Stimulated activated CD4-positive, alpha-beta T cell treated with anti-CD3 and anti-CD28 coated beads, Interleukin-4, amount 100 ng/mL, for 48 hours (primary cell): ENCODE measurements at regions not wholly inside any gene's neighbourhood (a gene's known extent, or its start where the extent isn't known, plus 50 kb on each side); places are given as distances from the start of the nearest gene placed in this dataset.

ENCODE experiments used
- DNase-seq, 2 donors: peaks; one replicate each; pipeline ENCODE4 v3.0.0-alpha.2; 2020; ENCODE audit warnings: low read depth in 2 of 2

DNA sequence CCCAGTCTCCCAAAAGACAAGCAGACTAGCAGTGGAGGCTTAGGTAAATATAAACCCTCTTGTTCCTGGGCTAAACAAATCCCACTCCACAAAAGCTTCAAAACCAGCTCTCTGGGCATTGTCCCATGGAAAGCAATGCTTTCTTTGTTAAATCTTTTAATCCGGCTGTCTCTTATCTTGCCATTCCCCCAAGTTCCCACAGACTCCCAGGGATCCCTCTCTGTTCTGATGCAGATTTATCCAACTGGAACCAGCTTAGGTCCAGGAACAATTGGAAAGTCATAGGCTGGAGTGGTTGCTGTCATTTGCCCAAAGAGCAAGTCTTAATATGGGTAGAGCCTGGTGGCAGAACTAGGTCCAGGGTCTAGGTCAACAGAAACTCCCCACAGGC is 110.1 kb upstream of the ATP1A1 start:
- DNase-seq = no peak

DNA sequence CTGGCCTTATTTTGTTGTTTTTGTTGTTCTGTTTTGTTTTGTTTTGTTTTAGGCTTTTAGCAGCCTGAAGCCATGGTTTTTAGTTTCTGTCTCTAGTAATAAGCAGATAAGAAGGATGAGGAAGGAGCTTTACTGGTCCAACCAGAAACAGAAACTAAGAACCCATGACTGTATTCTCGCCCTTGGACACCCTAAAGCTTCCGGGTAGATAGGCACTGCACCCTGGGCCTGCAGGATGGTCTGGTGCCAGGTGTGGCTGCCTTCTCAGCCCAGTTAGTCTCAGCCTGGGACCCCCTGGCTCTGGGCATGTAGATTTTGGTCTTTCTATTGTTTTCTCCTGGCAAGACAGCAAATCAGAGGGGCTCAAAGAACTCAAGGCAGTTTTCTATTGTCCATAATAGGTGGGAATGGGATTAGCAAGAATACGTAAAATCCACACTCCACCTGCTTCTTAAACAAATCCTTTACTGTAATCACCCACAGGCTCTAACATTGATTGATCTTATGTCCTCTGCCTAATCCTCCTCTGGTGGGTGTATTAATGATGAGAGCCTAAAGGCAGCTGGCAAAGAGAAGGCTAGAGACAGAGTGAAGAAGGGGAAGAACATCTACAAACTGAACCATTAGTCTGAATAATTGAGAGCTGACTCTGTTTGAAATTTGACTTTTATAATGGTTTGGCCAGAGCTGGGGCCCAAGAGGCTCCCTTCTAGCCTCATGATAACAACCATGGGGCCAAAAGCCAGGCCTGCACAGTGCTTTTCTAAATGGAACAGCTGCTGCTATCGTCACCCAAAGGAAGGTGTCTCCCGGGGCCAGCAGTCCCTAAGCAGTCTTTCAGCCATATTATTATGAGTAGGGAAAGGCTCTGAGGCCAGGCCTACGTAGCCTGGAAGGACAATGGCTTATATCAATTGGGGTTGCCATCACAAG is 106.8 kb upstream of the ATP1A1 start:
- DNase-seq = no peak

DNA sequence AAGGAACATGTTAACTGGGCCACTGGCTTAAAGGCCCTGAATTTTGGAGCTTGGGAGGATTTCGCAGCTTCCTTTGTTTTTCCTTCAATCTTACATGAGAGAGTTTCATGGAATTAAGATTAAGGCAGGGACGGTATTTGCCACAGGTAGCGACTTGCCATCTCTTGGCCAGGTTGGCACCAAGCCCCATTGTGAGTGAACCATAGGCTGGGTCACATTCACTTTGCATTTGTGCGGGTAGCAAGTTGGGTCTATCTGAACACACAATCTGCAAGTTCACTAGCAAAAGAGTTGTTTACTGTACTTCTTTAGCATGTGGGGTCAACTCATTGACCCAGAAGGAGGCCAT is 106.2 kb upstream of the ATP1A1 start:
- no peak for DNase-seq

DNA sequence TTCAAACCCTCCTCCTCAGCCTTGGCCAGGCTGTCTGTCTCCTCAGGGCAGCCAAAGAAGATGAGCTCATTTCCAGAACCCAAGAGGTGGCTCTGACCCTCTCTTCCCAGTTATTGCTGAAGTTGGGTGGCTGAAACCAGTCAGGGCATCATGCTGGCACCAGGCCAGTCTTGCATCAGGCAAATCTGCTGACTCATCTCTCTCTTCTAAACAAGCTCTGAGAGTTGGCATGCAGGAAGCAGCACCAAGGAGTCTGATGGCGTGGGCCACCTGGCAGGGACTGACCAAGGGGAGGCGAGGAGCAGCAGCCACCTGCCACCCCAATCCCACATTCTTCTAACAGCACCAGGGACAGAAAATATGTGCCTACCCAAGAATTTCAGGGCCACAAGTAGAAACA is 104.8 kb upstream of the ATP1A1 start:
- peak in 1 of 2 donors; percentile 7 for DNase-seq

DNA sequence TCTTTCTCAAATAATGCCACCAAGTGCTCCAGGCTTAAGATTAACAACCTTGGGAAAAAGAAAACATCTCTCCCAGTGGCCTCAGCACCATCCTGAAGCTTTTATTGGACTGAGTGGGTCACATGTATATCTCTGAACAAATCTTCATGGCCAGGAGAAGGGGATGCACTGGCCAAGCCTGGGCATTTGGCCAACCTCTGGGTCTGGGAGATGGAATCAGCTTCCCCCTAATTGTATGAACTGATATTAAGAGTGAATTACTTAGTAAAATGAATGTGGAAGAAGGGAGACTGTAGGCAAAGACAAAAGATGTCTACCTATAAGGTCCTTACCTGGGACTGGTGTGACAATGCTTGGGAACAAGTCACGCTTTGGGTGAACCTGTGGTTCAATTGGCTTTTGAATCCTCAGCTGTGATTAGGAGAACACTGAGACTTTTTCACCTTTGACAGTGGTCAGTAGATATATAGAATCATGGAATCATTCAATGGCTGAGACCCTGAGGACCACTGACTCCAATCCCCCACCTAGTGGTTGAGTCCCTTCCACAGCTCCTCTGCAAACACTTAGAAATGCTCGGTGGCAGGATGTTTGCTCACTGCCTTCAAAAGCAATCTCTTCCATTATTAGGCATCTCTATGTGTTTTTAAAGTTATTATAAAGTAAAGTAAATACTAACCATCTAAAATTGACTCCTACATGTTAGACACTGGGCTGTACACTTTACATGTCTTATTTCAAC is 102.6 kb upstream of the ATP1A1 start:
- no peak for DNase-seq

DNA sequence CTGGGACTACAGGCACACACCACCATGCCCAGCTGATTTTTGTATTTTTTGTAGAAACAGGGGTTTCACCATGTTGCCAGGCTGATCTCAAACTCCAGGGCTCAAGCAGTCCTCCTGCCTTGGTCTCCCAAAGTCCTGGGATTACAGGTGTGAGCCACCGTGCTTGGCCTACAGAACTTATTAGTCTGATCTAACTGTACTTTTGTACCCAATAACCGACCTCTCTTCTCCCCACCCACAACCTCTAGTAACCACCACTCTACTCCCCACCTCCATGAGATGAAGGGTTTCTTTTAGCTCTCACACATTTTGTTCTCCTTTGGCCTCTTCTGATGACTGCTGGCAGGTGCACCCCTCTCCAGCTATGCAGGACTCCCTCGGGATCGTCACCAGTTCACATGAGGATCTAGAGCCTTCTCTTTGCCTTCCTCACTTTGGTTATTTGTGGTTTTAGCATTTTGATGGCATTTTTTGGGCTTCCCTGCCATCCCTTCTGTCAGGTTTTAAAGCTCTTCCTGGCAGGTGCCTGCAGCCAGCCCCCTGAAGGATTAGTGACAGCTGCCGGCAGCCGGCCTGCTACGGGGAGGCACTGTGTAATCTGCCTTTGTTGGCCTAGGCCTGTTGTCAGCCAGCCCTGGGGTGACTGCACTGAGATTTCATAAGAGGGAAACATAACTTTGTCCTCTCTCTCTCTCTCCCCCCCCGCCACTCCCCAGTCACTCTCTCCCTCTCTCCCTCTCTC is 99.8 kb upstream of the ATP1A1 start:
- no peak for DNase-seq

DNA sequence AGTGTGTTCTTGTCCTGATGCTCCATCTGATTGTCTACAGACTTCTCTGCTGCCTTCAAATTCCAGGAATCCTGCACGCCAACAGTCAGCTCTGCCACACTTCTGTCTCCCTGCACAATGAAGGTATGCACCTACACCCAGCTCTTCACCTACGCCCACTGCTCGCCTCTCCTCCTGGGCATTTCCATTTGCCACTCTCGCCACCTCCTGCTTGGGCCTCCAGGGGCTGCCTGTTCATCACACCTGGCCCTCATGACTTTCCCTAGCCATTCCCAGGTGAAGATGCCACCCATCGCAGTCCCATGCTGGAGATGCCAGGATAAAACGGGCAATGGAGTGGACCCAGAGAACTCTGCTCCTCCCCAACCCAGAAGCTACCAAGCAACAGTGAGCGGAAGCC is 96.5 kb upstream of the ATP1A1 start:
- no peak for DNase-seq

DNA sequence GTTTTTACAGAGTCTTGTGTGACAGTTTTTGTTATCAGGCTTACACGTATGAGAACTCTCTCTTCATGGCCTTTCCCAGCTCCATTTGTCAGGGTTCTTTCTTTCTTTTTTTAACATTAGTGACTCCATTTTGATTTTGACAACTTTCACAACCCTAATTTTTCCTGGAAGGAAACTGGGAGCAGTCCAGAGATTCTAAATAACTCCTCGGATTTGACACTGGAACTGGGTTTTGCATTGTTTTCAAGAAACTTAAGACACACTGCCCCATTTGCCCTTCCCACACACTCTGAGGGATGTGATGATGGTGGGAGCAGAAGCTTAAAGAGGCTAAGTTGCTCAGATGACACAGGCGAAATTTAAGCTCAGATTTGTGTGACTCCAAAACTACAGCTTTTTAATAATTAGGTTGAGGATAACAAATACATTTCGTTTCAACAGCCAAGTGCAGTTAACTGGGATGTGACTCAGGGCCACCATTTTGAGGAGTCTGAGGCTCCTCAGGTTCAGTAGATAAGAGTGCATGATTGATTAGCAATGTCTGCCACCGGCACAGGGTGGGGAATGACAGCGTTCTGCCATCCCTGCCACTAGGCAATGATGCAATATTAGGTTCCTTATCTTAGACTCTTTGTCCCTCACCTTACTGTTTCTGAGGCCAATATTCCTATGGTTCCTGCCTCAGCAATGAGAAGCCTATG is 95.1 kb upstream of the ATP1A1 start:
- no peak for DNase-seq

DNA sequence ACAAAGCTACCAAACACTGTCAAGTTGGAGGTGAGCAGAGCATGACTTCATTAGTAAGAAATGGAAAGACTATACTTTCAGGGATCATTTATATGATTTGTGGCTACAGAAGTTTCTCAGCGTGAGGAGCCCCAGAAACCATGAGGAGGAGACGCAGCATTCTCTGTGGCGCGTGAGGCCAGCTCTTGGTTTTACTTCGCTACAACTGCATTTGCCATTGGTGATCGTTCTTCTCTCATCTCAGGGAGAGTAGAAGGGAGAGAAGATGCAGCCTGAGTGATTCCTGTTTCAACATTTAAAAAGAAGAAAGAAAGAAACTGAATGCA is 94.5 kb upstream of the ATP1A1 start:
- no peak for DNase-seq

DNA sequence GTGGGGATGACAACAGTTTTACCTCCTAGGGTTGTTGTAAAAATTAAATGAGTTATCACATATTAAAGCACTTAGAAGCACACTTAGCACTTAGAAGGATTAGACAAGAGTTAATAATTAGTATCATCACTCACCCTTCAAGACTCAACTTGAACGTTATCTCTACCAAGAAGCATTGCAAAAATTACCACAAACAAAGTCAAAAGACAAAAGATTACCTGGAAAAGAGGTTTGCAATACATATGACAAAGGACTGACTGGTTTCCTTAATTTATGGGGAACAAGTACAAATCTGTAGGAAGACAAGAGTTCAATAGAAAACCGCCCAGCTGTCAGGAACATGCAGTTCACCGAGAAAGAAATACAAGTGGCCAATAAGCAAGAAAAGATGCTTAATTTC is 93.3 kb upstream of the ATP1A1 start:
- no peak for DNase-seq

DNA sequence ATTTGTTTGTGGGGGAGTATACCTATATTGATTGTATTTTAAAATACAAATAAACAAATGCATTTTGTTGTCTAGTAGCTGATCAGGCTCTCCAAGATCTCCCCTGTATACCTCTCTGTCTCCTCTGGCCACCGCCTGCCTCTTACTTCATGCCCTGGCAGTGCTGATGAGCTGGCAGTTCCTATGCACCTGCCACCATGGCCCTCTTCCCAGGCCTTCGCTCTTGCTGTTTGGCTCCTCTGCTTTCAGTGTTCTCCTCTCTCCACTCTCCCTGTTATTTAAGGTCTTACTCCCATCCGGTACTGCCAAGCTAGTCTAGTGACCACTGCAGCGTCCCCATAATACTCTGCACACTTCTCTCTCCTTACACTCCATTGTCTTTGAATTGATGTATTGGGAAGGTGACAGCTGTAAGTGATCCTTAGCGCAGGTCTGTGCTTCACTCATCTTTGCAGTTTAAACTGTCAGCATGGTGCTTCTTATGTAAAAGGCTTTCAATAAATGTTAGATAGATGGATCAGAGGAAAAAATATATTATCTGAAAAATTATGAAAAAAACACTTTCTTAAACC is 88.1 kb upstream of the ATP1A1 start:
- DNase-seq = no peak

DNA sequence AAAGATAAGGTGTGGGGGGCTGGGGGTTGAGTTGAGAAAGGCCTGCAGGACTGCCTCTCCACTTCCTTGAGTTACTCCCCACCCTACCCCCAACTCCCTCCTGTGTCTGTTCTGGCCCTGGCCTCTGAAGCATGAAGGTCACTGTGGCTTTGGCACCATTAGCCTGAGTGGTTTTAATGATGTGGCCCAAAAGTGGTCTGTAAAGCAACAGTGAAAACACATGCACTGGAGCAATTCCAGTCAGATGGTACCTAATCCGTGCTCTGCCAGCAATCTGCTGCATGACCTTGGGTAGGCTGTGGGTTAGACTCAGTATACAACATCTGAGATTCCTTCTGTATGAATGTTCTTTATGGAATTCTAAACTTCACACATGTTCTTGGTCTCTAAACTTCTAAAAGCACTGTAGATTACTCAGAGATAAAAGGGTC is 86.5 kb upstream of the ATP1A1 start:
- no peak for DNase-seq

DNA sequence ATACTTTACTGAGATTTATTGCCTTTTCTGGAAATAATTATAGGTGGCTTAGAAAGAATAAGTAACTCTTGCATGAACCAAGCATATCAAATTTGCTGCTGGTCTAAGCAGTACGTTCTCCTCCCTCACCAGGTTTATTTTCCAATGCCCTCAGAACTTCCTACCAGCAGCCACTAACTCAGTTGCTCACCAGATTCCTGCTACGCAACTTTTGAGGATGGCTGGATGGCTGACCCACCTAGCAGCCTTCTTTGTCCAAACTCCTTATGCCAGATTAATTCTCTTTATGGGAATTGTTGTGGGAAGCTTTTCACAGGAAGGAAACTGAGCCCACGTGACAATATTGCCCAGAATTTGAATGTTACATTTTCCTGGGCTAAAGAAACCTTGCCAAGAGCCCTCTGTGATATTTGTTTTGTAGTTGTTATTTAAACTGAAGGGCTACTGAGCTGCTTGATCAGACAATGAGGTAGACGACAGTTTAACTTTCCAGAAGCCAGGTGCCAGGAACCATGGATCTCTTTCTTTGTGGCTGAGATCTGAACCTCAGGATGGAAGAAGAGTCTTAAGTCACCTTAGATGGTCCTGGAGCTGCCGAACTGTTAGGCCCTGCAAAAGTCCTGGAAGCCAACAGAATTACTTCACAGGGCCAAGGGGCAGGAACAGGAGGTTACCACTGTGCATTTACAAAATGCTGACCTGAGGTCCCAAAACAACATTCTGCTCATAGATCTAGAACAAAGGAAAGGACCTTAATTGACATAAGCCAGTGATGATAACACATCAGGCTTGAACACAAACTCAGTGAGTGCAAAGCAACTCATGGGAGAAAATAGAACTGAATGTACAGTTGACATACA is 85.5 kb upstream of the ATP1A1 start:
- DNase-seq = no peak

DNA sequence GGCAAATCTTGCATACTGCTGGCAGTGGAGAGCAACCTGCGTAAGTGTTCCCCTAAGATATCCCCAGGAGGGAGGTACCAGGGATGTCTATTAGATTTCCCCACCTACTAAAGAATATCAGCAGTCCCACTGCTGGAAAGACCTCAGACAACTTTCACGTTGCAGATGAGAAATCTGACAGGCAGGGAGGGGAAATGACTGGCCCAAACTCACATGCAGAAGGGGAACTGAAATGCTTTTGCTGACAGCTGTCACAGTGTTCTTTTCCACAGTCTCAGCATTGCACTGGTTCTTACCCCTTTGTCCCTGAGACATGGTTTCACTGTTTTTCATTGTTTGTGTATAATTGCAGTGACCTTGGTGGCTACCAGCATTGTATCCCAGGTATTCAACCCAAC is 84.8 kb upstream of the ATP1A1 start:
- DNase-seq = no peak

DNA sequence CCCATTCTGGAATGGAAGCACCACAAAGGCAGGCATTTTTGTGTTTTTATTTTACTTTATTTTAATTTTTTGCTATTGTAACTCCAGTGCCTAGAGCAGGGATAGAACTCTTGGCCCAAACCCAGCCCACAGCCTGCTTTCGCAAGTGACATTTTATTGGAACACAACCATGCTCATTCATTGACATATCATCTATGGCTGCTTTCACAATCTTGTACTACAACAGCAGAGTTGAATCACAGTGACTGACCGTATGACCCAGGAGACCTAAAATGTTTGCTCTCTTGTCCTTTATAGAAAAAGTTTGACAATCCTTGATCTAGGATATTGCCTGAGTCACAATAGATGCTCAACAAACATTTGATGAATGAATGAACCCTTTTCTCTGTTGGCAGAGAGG is 83.9 kb upstream of the ATP1A1 start:
- DNase-seq = no peak

DNA sequence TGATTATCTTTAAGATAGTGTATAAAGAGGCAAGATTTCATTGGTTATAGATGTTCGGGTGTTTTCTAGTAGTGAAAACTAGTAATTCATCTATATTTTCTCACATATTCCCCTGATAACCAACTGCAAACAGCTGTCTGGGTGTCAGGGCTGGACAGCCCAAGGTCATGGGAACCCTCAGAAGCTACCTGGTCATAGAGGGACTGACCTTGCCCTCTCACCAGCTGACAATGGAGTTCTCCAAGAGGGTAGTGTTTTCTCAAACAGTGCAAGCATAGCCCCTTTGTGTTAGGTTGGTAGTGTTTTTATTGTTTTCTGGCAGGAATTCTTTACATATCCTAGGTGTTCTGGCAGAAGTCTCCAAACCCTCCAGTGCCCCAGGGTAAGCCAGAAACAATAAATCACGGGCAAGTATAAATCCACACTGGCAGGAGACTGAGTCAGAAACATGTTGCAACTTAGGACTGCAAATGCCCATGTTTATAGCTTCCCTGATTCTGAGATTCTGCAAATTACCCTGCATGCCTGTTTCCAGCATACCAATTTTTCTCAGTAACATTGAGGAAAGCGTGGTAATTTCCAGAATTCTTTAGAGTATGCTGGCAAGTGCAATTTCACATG is 82.8 kb upstream of the ATP1A1 start:
- DNase-seq = no peak

DNA sequence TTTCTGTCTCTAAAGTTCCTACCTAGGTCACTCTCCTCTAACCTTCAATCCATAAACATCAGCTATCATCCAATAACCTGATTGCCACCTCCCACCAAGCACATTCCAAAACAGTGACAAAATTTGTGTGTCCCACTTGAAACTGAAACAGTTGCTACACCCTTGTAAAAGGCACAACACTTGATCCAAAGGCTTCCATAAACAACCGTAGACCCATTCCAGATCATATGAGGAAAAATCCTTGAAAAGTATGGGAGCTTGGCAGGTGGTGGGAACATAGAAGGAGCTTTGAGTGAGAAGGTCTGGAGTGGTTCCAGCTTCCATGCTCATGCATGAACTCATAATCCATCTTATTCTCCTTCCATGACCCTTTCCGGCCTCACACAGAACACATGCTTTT is 82.0 kb upstream of the ATP1A1 start:
- no peak for DNase-seq

DNA sequence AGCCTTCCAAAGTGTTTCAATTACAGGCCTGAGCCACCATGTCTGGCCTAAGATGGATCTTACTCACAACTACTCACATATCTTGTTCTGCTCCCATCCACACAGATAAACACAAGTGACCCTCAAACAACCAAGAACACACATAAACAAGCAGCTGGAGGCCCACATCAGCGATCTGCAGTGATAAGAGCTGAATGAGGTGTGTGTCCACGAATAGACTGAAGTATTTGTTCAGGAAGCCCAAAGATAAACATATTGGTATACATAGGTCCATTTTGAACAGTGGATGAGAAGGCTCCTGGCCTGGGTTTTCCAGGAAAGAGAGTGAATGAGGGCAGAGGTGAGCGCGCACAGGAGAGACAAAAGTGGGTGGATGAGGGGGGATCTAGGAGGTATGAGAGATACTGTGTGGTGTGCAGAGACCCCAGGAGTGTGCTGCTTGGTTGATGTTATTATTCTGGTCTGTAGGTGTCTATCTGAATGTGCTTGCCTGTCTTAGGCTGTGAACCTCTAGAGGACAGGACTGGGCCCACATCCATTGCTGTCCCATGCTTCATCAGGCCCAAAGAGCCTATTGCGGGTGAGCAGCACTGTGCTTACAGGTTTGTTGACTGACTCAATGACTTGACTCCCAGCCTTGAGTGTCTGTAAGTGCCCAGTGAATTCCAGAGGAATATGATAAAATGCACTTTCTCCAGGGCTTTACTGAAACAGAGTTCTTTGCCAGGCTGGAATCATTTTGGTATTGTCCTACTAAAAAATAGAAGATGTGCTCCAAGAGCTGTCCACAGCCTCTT is 79.9 kb upstream of the ATP1A1 start:
- no peak for DNase-seq

DNA sequence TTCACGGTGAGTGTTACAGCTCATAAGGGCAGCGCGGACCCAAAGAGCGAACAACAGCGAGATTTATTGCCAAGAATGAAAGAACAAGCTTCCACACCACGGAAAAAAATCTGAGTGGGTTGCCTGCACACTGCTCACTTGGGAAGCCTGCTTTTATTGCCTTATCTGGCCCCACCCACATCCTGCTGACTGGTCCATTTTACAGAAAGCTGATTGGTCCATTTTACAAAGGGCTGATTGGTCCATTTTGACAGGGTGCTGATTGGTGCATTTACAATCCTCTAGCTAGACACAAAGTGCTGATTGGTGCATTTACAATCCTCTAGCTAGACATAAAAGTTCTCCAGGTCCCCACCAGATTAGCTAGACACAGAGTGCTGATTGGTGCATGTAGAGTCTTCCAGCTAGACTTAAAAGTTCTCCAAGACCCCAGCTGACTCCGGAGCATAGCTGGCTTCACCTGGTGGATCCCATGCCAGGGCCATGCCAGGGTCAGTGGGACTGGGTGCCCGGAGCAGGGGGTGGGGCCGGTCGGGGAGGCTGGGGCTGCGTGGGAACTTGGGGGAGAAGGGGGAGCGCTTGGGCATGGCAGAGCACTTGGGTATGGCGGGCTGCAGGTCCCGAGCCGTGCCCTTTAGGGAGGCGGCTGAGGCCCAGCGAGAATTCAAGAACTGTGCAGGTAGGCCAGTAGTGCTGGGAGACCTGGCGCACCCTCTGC is 75.4 kb upstream of the ATP1A1 start:
- no peak for DNase-seq
